K562 (cell line): ENCODE measurements at regions not wholly inside any gene's neighbourhood (a gene's known extent, or its start where the extent isn't known, plus 50 kb on each side); places are given as distances from the start of the nearest gene placed in this dataset.

Experiments used
- ATAC-seq: fragments of 200-7000 bp; cut with Tn5 transposase; 3 replicates; pipeline ENCODE4 v1.9.1; 2020; ENCODE audit warnings: moderate library complexity
- BruUV-seq: library from RNA; stranded (reverse); fragments of 400-500 nt; replicated peaks from 2 replicates; lab custom pipeline; 2021; lab: Mats Ljungman, UMichigan
- CTCF ChIA-PET: fragments of 300-600 bp; formaldehyde crosslinking; extraction: SDS; loops from one replicate; lab custom pipeline; 2021; ENCODE audit warnings: low intra/inter-chr PET ratio; lab: Yijun Ruan, JAX
- POLR2A ChIA-PET: fragments of 300-600, 350-650 bp; sonication (Branson Sonifier 250); formaldehyde crosslinking; extraction: SDS; loops from one replicate; lab custom pipeline; 2021; ENCODE audit warnings: antibody characterized with exemption, inconsistent platforms; lab: Yijun Ruan, JAX
- DNase-seq, 4 experiments: peaks; one replicate each; pipeline versions ENCODE4 v3.0.0 to v3.0.0-alpha.2; 2011 to 2018; ENCODE audit warnings: low spot score in 3 of 4, mixed read lengths in 3 of 4; ENCODE audit errors: extremely low read depth in 1 of 4
- FAIRE-seq: peaks from 2 replicates; lab custom pipeline; 2011; peaks lifted over from hg19 to GRCh38; lab: Jason Lieb, UNC
- H2AFZ ChIP-seq: 2 replicates; pipeline ENCODE4 v1.6.0; 2011; ENCODE audit warnings: low read depth, low read length, control low read depth, inconsistent platforms
- H3K27ac ChIP-seq: fragments of 200-600 bp; 3 replicates; pipeline ENCODE4 v1.8.0; 2011; ENCODE audit warnings: low read depth, mild to moderate bottlenecking, control low read depth, inconsistent platforms, low read length, moderate library complexity, mixed read lengths; ENCODE audit errors: extremely low read depth
- H3K27me3 ChIP-seq, 2 experiments: fragments of 300-600 bp in 1 of 2; 2 replicates in 1 of 2; 3 replicates in 1 of 2; pipeline versions ENCODE4 v1.6.0 to v1.8.0; 2011; ENCODE audit warnings: inconsistent platforms in 2 of 2, low read length in 2 of 2, mild to moderate bottlenecking in 1 of 2, mixed read lengths in 1 of 2, moderate library complexity in 1 of 2; ENCODE audit not compliant: control insufficient read depth in 2 of 2, insufficient read depth in 2 of 2
- H3K36me3 ChIP-seq: fragments of 300-600 bp; 3 replicates; pipeline ENCODE4 v1.8.0; 2011; ENCODE audit warnings: mild to moderate bottlenecking, low read length, inconsistent platforms; ENCODE audit not compliant: control insufficient read depth, insufficient read depth
- H3K4me1 ChIP-seq, 2 experiments: fragments of 200-600 bp in 1 of 2; replicated peaks in 1 of 2; 2 replicates in 1 of 2; 3 replicates in 1 of 2; pipeline versions ENCODE4 v1.5.1 to v1.8.0; 2011; ENCODE audit warnings: inconsistent platforms in 2 of 2, low read length in 2 of 2, mild to moderate bottlenecking in 1 of 2, mixed read lengths in 1 of 2, moderate library complexity in 1 of 2; ENCODE audit not compliant: control insufficient read depth in 2 of 2, insufficient read depth in 2 of 2
- H3K4me2 ChIP-seq: 2 replicates; pipeline ENCODE4 v1.6.1; 2011; ENCODE audit warnings: low read length, control low read depth, inconsistent platforms, mixed read lengths; ENCODE audit not compliant: insufficient read depth
- H3K4me3 ChIP-seq: fragments of 200-600 bp; sonication (generic), shearing (Covaris generic); 2 replicates; pipeline ENCODE4 v1.5.1; 2016; ENCODE audit warnings: control low read depth, inconsistent platforms
- H3K79me2 ChIP-seq: fragments of 200-600 bp; 3 replicates; pipeline ENCODE4 v1.8.0; 2011; ENCODE audit warnings: low read length, inconsistent platforms; ENCODE audit not compliant: control insufficient read depth, insufficient read depth
- H3K9ac ChIP-seq, 2 experiments: 2 replicates each; pipeline versions ENCODE4 v1.6.0 to v1.6.1; 2011; ENCODE audit warnings: low read depth in 2 of 2, low read length in 2 of 2, control low read depth in 1 of 2, inconsistent platforms in 1 of 2, mild to moderate bottlenecking in 1 of 2, mixed read lengths in 1 of 2; ENCODE audit not compliant: insufficient read depth in 1 of 2
- H3K9me1 ChIP-seq: one replicate; pipeline ENCODE4 v1.6.0; 2011; ENCODE audit warnings: inconsistent platforms, mild to moderate bottlenecking, low read length, moderate library complexity; ENCODE audit not compliant: control insufficient read depth, insufficient read depth
- H3K9me3 ChIP-seq: replicated peaks from 2 replicates; pipeline ENCODE4 v1.5.1; 2011; ENCODE audit warnings: low read depth, low read length, inconsistent platforms; ENCODE audit not compliant: control insufficient read depth, insufficient read depth
- H4K20me1 ChIP-seq: replicated peaks from 2 replicates; pipeline ENCODE4 v1.6.1; 2011; ENCODE audit warnings: low read length, inconsistent platforms, mixed read lengths; ENCODE audit not compliant: control insufficient read depth, insufficient read depth
- FUS ChIP-seq: fragments of 200-400 bp; formaldehyde crosslinking; optimal IDR thresholded peaks from 2 replicates; pipeline ENCODE3; 2017; ENCODE audit warnings: low read depth, low read length
- RERE ChIP-seq: sonication (generic); formaldehyde crosslinking; IDR thresholded peaks from 2 replicates; pipeline ENCODE4 v1.8.0; 2023; ENCODE audit warnings: missing genetic modification reagents, mild to moderate bottlenecking, borderline replicate concordance
- WGBS: fragments of 100-300 bp; shearing (Covaris generic); methylation state at CpG from one replicate; pipeline ENCODE4 v1.1.6; 2016; ENCODE audit warnings: low coverage, mixed read lengths; ENCODE audit not compliant: insufficient coverage; ENCODE audit errors: missing lambda C conversion rate; 5-methylcytosine and 5-hydroxymethylcytosine counted together
- in situ Hi-C: fragments of 300-500 bp; cut with MboI; formaldehyde crosslinking; loops from 4 replicates; pipeline ENCODE4 v1.15.0; 2018; ENCODE audit warnings: inconsistent platforms, mixed read lengths
- intact Hi-C: fragments of 100-400 bp; cut with micrococcal nuclease; formaldehyde crosslinking; loops from 2 replicates; pipeline ENCODE4 v1.14.2; 2022

DNA sequence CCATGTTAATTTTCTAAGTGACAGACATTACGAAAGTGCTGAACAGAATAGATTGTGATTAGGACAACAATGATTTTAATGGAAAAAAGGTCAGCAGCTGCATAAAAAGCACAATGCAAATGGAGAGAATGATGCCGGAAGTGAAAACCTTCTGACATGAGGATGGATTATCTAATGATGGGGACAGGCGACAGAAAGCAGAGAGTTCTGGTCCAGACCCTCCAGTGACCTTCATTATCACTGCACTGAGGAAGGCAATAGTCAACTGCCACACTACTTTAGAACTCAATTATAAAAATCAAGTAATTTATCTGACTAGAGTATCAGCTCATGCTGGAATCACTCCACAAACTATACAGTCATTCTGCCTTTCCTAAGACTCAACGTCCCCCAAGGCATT is 746.1 kb upstream of the EPHA5 start:
- in situ Hi-C loops: no loop called here
- Histone ChIP-seq H3K36me3 (no peaks in the 10 kb centered on the region), H3K9ac (no peak overlapping the region), H3K27ac (no peak overlapping the region), H3K9me1 (no peaks in the 10 kb centered on the region), H4K20me1 (no peaks in the 10 kb centered on the region), H3K4me3 (no peak overlapping the region), H2AFZ (no peak overlapping the region), H3K4me2 (no peak overlapping the region), H3K4me1 (no peaks in the 10 kb centered on the region), H3K79me2 (no peaks in the 10 kb centered on the region), H3K27me3 (no peaks in the 10 kb centered on the region), H3K9me3 (no peaks in the 10 kb centered on the region)
- 1% methylated on average over 4 of the region's 4 CpGs for WGBS
- BruUV-seq: no TSS peak
- FAIRE-seq (no peak), DNase-seq (no peak), ATAC-seq (no peak)
- ChIA-PET CTCF (no interaction called here), POLR2A (no interaction called here)
- no peak for TF ChIP-seq RERE (CRISPR knock-in tag)
- TF ChIP-seq FUS: no peak
- intact Hi-C loops: no loop called here
